Natural killer cell (primary cell): ENCODE measurements at regions not wholly inside any gene's neighbourhood (a gene's known extent, or its start where the extent isn't known, plus 50 kb on each side); places are given as distances from the start of the nearest gene placed in this dataset.

Experiments used
- ATAC-seq, 3 donors: fragments of 150-1000 bp in 2 of 3; fragments of 200-7000 bp in 1 of 3; cut with Tn5 transposase; 1 replicate in 1 of 3; 2 replicates in 2 of 3; pipeline ENCODE4 v1.10.0; 2021; ENCODE audit warnings: mild to moderate bottlenecking in 2 of 3, moderate library complexity in 2 of 3
- DNase-seq, 2 donors: peaks; one replicate each; pipeline versions ENCODE4 v3.0.0 to v3.0.0-alpha.2; 2013 to 2021; ENCODE audit warnings: mixed read lengths in 1 of 2
- H3K27ac ChIP-seq: one replicate; pipeline ENCODE4 v1.5.1; 2013; ENCODE audit warnings: mild to moderate bottlenecking, low read length
- H3K27me3 ChIP-seq: one replicate; pipeline ENCODE4 v1.6.1; 2013; ENCODE audit warnings: low read length; ENCODE audit not compliant: control insufficient read depth, insufficient read depth
- H3K36me3 ChIP-seq: one replicate; pipeline ENCODE4 v1.6.1; 2013; ENCODE audit warnings: low read length; ENCODE audit not compliant: control insufficient read depth, insufficient read depth
- H3K4me1 ChIP-seq: one replicate; pipeline ENCODE4 v1.6.1; 2013; ENCODE audit warnings: low read length; ENCODE audit not compliant: control insufficient read depth, insufficient read depth
- H3K4me3 ChIP-seq: one replicate; pipeline ENCODE4 v1.5.1; 2013; ENCODE audit warnings: low read length
- H3K9me3 ChIP-seq: one replicate; pipeline ENCODE4 v1.6.1; 2013; ENCODE audit warnings: low read length; ENCODE audit not compliant: control insufficient read depth, insufficient read depth
- H3K27ac Mint-ChIP-seq, 2 donors: one replicate each; pipeline ENCODE4 v1.8.0; 2022; ENCODE audit warnings: mild to moderate bottlenecking in 2 of 2, mixed read lengths in 2 of 2, moderate library complexity in 1 of 2
- H3K27me3 Mint-ChIP-seq, 2 donors: one replicate each; pipeline ENCODE4 v1.8.0; 2022; ENCODE audit warnings: low read depth in 2 of 2, mixed read lengths in 2 of 2
- H3K36me3 Mint-ChIP-seq: one replicate; pipeline ENCODE4 v1.8.0; 2022; ENCODE audit warnings: mixed read lengths
- H3K4me1 Mint-ChIP-seq, 2 donors: one replicate each; pipeline ENCODE4 v1.8.0; 2022; ENCODE audit warnings: mixed read lengths in 2 of 2
- H3K4me3 Mint-ChIP-seq: one replicate; pipeline ENCODE4 v1.8.0; 2022; ENCODE audit warnings: mild to moderate bottlenecking, moderate library complexity, mixed read lengths
- H3K9me3 Mint-ChIP-seq, 2 donors: one replicate each; pipeline ENCODE4 v1.8.0; 2022; ENCODE audit warnings: mixed read lengths in 2 of 2
- WGBS: methylation state at CpG from one replicate; pipeline ENCODE4 v1.1.7; 2013; ENCODE audit warnings: missing lambda C conversion rate; ENCODE audit not compliant: insufficient coverage; 5-methylcytosine and 5-hydroxymethylcytosine counted together
- intact Hi-C: fragments of 100-400 bp; cut with micrococcal nuclease; formaldehyde crosslinking; loops from one replicate; pipeline ENCODE4 v1.14.2; 2022
- TF ChIP-seq, protein P1 (sequence below): fragments of 200-600 bp; IDR thresholded peaks from one replicate; pipeline ENCODE4 v1.8.0; 2022; ENCODE audit warnings: antibody characterized with exemption

DNA sequence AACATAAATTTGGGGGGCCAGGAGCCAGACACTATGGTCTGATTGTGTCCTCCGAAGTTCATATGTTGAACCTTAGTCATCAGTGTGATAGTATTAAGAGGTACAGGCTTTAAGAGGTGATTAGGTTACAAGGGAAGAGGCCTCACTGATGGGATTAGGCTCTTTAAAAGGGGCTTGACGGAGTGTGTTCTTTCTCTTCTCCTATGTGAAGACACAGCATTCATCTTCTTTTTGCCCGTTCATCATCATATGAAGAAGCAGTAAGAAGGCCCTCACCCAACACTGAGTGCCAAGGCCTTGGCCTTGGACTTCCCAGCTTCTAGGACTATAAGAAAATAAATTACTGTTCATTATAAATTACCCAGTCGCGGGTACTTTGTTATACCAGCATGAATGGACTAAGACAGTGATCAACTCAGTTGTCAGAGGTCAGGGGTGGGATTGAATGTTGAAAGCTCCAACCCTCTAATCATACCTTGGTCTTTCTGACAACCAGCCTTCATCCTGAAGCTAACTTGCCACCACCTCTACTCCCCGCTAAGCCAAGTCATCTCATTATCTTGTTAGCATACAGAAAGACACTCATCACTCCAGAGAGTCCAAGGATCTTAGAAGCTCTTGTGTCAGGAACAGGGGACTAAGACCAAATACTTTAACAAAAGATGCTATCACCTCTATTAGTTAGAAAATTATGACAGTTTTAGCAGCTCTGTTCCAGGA is 543.4 kb upstream of the DIPK2B start:
- H3K27me3 Mint-ChIP-seq = no peaks in the 10 kb centered on the region
- no peak for DNase-seq
- H3K4me1 Mint-ChIP-seq = peaks cover 10% of the 10 kb centered on the region in 2 donors
- TF ChIP-seq, protein P1, sequence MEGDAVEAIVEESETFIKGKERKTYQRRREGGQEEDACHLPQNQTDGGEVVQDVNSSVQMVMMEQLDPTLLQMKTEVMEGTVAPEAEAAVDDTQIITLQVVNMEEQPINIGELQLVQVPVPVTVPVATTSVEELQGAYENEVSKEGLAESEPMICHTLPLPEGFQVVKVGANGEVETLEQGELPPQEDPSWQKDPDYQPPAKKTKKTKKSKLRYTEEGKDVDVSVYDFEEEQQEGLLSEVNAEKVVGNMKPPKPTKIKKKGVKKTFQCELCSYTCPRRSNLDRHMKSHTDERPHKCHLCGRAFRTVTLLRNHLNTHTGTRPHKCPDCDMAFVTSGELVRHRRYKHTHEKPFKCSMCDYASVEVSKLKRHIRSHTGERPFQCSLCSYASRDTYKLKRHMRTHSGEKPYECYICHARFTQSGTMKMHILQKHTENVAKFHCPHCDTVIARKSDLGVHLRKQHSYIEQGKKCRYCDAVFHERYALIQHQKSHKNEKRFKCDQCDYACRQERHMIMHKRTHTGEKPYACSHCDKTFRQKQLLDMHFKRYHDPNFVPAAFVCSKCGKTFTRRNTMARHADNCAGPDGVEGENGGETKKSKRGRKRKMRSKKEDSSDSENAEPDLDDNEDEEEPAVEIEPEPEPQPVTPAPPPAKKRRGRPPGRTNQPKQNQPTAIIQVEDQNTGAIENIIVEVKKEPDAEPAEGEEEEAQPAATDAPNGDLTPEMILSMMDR = no peak
- Histone ChIP-seq H3K36me3 (peaks cover 20% of the 10 kb centered on the region), H3K27ac (no peak overlapping the region), H3K27me3 (no peaks in the 10 kb centered on the region), H3K4me1 (peaks cover 3% of the 10 kb centered on the region), H3K9me3 (no peaks in the 10 kb centered on the region), H3K4me3 (no peak overlapping the region)
- H3K27ac Mint-ChIP-seq = peak overlapping the region in 1 of 2 donors; percentile 47
- H3K36me3 Mint-ChIP-seq = no peaks in the 10 kb centered on the region
- no peaks in the 10 kb centered on the region for H3K9me3 Mint-ChIP-seq
- no peak overlapping the region for H3K4me3 Mint-ChIP-seq
- intact Hi-C loops = no loop called here
- ATAC-seq = no peak
- 100% methylated on average over 3 of the region's 6 CpGs for WGBS

DNA sequence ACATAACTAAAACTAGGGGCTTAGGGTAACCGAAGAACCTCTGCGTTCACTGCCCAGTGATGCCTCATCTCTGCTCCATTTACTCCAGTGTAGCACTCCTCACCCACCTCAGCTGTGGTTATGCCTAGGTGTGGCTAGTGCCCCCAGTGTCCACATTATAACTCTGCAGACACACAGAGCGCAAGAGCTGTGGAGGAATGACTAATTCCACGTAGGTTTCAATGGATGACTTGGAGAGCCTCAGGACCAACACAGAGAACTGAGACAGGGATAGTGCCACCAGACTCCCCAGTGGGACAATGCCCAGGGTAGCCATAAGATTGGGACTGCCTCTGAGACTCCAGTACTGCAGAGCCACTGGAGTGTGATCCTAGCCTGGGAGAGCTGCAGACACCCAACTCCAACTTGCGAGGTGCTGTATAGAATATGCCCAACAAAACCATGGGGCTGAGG is 542.4 kb upstream of the DIPK2B start:
- 99% methylated on average over 4 of the region's 5 CpGs for WGBS
- peak in 1 of 3 donors; percentile 41 for ATAC-seq

DNA sequence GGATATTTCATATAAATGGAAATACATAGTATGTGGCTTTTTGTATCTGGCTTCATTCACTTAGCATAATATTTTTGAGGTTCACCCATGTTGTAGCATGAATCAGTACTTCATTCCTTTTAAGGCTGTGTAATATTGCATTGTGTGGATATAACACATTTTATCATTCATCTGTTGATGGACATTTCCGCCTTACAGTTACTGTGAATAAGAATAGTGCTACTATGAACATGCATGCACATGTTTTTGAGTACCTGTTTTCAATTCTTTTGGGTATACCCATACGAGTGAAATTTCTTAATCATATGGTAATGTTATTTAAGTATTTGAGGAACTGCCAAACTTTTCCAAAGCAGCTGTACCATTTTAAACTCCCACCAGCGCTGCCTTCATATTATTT is 539.6 kb upstream of the DIPK2B start:
- Histone ChIP-seq H3K4me1 (no peaks in the 10 kb centered on the region), H3K4me3 (no peak overlapping the region), H3K27ac (no peak overlapping the region), H3K36me3 (peaks cover 4% of the 10 kb centered on the region), H3K27me3 (no peaks in the 10 kb centered on the region), H3K9me3 (no peaks in the 10 kb centered on the region)
- H3K36me3 Mint-ChIP-seq = no peaks in the 10 kb centered on the region
- no peak for ATAC-seq
- no peak overlapping the region for H3K4me3 Mint-ChIP-seq
- WGBS = no CpG with 5 or more reads among the region's 3 CpGs
- intact Hi-C loops = no loop called here
- DNase-seq = no peak
- peaks cover 0 to 7% of the 10 kb centered on the region in 2 donors for H3K27me3 Mint-ChIP-seq
- no peaks in the 10 kb centered on the region for H3K9me3 Mint-ChIP-seq
- TF ChIP-seq, protein P1 = no peak
- H3K4me1 Mint-ChIP-seq = no peaks in the 10 kb centered on the region
- H3K27ac Mint-ChIP-seq = no peak overlapping the region

More for the DNA sequence above, 542.4 kb upstream of the DIPK2B start:
- H3K36me3 ChIP-seq = peaks cover 20% of the 10 kb centered on the region
- intact Hi-C loops = no loop called here
- TF ChIP-seq, protein P1 = no peak
- H3K36me3 Mint-ChIP-seq = no peaks in the 10 kb centered on the region
- peaks cover 4 to 5% of the 10 kb centered on the region in 2 donors for H3K4me1 Mint-ChIP-seq
- no peaks in the 10 kb centered on the region for H3K9me3 ChIP-seq
- H3K9me3 Mint-ChIP-seq = no peaks in the 10 kb centered on the region
- no peak overlapping the region for H3K27ac ChIP-seq
- H3K27me3 ChIP-seq = no peaks in the 10 kb centered on the region
- peaks cover 0 to 7% of the 10 kb centered on the region in 2 donors for H3K27me3 Mint-ChIP-seq
- no peak overlapping the region for H3K27ac Mint-ChIP-seq
- H3K4me3 ChIP-seq = no peak overlapping the region
- no peak for DNase-seq
- H3K4me1 ChIP-seq = peaks cover 3% of the 10 kb centered on the region
- no peak overlapping the region for H3K4me3 Mint-ChIP-seq

DNA sequence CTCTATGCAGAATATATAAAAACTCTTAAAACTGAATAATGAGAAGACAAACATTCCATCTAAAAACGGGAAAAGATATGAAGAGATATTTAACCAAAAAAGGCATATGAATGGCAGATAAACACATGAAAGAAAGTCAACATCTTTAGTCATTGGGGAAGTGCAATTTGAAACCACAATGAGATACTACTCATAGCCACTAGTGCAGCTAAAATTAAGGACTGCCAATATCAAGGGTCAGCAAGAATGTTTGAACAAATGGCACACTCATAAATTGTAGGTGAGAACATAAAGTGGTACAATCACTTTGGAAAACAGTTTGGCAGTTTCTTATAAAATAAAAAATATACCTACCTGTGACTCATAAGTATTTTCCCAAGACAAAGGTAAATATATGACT is 534.9 kb upstream of the DIPK2B start:
- intact Hi-C loops = no loop called here
- peaks cover 0 to 17% of the 10 kb centered on the region in 2 donors for H3K27me3 Mint-ChIP-seq
- no peak overlapping the region for H3K4me3 Mint-ChIP-seq
- H3K36me3 Mint-ChIP-seq = no peaks in the 10 kb centered on the region
- Histone ChIP-seq H3K4me3 (no peak overlapping the region), H3K27ac (no peak overlapping the region), H3K9me3 (no peaks in the 10 kb centered on the region), H3K27me3 (no peaks in the 10 kb centered on the region), H3K4me1 (no peaks in the 10 kb centered on the region), H3K36me3 (no peaks in the 10 kb centered on the region)
- H3K4me1 Mint-ChIP-seq = no peaks in the 10 kb centered on the region
- WGBS = no CpG with 5 or more reads among the region's 1 CpG
- H3K27ac Mint-ChIP-seq = no peak overlapping the region
- H3K9me3 Mint-ChIP-seq = no peaks in the 10 kb centered on the region
- TF ChIP-seq, protein P1 = no peak
- ATAC-seq (no peak), DNase-seq (no peak)
